Sigmoid colon (tissue), 6 donors: ENCODE measurements at regions not wholly inside any gene's neighbourhood (a gene's known extent, or its start where the extent isn't known, plus 50 kb on each side); places are given as distances from the start of the nearest gene placed in this dataset.

Experiments
- DNase-seq: peaks from one replicate; pipeline ENCODE4 v3.0.0-alpha.2; 2019
- H3K27ac ChIP-seq, 4 donors: fragments of 200-600 bp; sonication (generic); one replicate each; pipeline ENCODE4 v1.5.1; 2016 to 2019; ENCODE audit warnings: mild to moderate bottlenecking in 1 of 4
- H3K27me3 ChIP-seq, 3 donors: fragments of 200-600 bp; sonication (generic); one replicate each; pipeline ENCODE4 v1.5.1; 2019; ENCODE audit warnings: mild to moderate bottlenecking in 1 of 3
- H3K36me3 ChIP-seq, 4 donors: fragments of 200-600 bp; sonication (generic); one replicate each; pipeline ENCODE4 v1.5.1; 2016 to 2019
- H3K4me1 ChIP-seq, 4 donors: fragments of 200-600 bp; sonication (generic); one replicate each; pipeline ENCODE4 v1.5.1; 2017 to 2019
- H3K4me3 ChIP-seq, 4 donors: fragments of 200-600 bp; sonication (generic); one replicate each; pipeline ENCODE4 v1.5.1; 2017 to 2019; ENCODE audit warnings: mild to moderate bottlenecking in 2 of 4, moderate library complexity in 1 of 4
- H3K9me3 ChIP-seq, 4 donors: fragments of 200-600 bp in 3 of 4; sonication (generic) in 3 of 4; one replicate each; pipeline versions ENCODE4 v1.5.1 to v1.6.1; 2013 to 2019
- CTCF ChIP-seq, 4 experiments: fragments of 450-650 bp in 3 of 4; fragments of 200-600 bp in 1 of 4; IDR thresholded peaks; one replicate each; pipeline ENCODE4 v1.5.1; 2016 to 2019; ENCODE audit warnings: antibody characterized with exemption in 4 of 4, mild to moderate bottlenecking in 3 of 4, moderate library complexity in 2 of 4
- EP300 ChIP-seq, 4 donors: sonication (generic); formaldehyde crosslinking; IDR thresholded peaks; one replicate each; pipeline ENCODE4 v1.6.1; 2017; ENCODE audit warnings: antibody characterized with exemption in 4 of 4
- POLR2A ChIP-seq, 2 donors: fragments of 450-650 bp; IDR thresholded peaks; one replicate each; pipeline ENCODE4 v1.6.1; 2016; ENCODE audit warnings: antibody characterized with exemption in 2 of 2, mild to moderate bottlenecking in 2 of 2, moderate library complexity in 2 of 2
- POLR2AphosphoS5 ChIP-seq, 4 donors: sonication (generic); formaldehyde crosslinking; IDR thresholded peaks; one replicate each; pipeline ENCODE4 v1.6.1; 2017; ENCODE audit warnings: antibody characterized with exemption in 4 of 4
- WGBS, 2 donors: extraction: QIAGEN DNeasy Blood & Tissue Kit; methylation state at CpG; one replicate each; pipeline ENCODE4 v1.1.7; 2013; 5-methylcytosine and 5-hydroxymethylcytosine counted together
- intact Hi-C: fragments of 100-400 bp; cut with DNase I; formaldehyde crosslinking; loops from one replicate; pipeline ENCODE4 v1.15.1; 2023
- donor health status: healthy with polysubstance abuse.
- donor health status: healthy.

- Histone ChIP-seq H3K36me3 (no peaks in the 10 kb centered on the region), H3K4me3 (no peak overlapping the region), H3K4me1 (peaks cover 0 to 36% (median 26%) of the 10 kb centered on the region in 4 donors), H3K9me3 (no peaks in the 10 kb centered on the region), H3K27me3 (no peaks in the 10 kb centered on the region), H3K27ac (no peak overlapping the region)
- TF ChIP-seq POLR2A (IDR thresholded peaks at IDR 0.05) (no peak), POLR2AphosphoS5 (IDR thresholded peaks at IDR 0.05) (no peak), EP300 (IDR thresholded peaks at IDR 0.05) (no peak)
- intact Hi-C loops, result loop anchor here (5.0 kb wide), 1 partner anchor 33 kb away; no protein-coding TSS in a partner anchor
- WGBS, 2 donors, result 53 to 55% methylated on average over 1 of the region's 1 CpG
- DNase-seq, result no peak
These were observed 210.1 kb upstream of the EEA1 start for GRCh38 chr12:93139028-93139665.

GRCh38 chr12:93140325-93140724, 211.2 kb upstream of the EEA1 start:
- Histone ChIP-seq H3K9me3 (no peaks in the 10 kb centered on the region), H3K4me1 (peaks cover 0 to 30% (median 23%) of the 10 kb centered on the region in 4 donors), H3K27me3 (no peaks in the 10 kb centered on the region), H3K36me3 (no peaks in the 10 kb centered on the region), H3K4me3 (no peak overlapping the region), H3K27ac (no peak overlapping the region)
- TF ChIP-seq POLR2A (IDR thresholded peaks at IDR 0.05) (no peak), EP300 (IDR thresholded peaks at IDR 0.05) (no peak), POLR2AphosphoS5 (IDR thresholded peaks at IDR 0.05) (no peak), CTCF (IDR thresholded peaks at IDR 0.05) (no peak)
- intact Hi-C loops, result no loop called here
- DNase-seq, result no peak
- 94 to 100% methylated on average over 1 of the region's 1 CpG for WGBS, 2 donors

- H3K9me3 ChIP-seq, result no peaks in the 10 kb centered on the region
- 92 to 95% methylated on average over 6 of the region's 6 CpGs for WGBS, 2 donors
- TF ChIP-seq POLR2A (IDR thresholded peaks at IDR 0.05) (no peak), POLR2AphosphoS5 (IDR thresholded peaks at IDR 0.05) (no peak), EP300 (IDR thresholded peaks at IDR 0.05) (no peak), CTCF (IDR thresholded peaks at IDR 0.05) (no peak)
- no peaks in the 10 kb centered on the region for H3K27me3 ChIP-seq
- peaks cover 0 to 26% (median 18%) of the 10 kb centered on the region in 4 donors for H3K4me1 ChIP-seq
- intact Hi-C loops, result no loop called here
- H3K27ac ChIP-seq, result no peak overlapping the region
- no peak for DNase-seq
- H3K4me3 ChIP-seq, result no peak overlapping the region
- H3K36me3 ChIP-seq, result no peaks in the 10 kb centered on the region
These were observed 211.7 kb upstream of the EEA1 start for GRCh38 chr12:93140801-93141200.

GRCh38 chr12:93142881-93143280, 213.8 kb upstream of the EEA1 start:
- intact Hi-C loops, result no loop called here
- WGBS, 2 donors, result 96 to 98% methylated on average over 3 of the region's 3 CpGs

GRCh38 chr12:93144109-93144508, 215.0 kb upstream of the EEA1 start:
- no peaks in the 10 kb centered on the region for H3K27me3 ChIP-seq
- no peak overlapping the region for H3K27ac ChIP-seq
- H3K36me3 ChIP-seq, result no peaks in the 10 kb centered on the region
- no peak overlapping the region for H3K4me3 ChIP-seq
- H3K4me1 ChIP-seq, result no peaks in the 10 kb centered on the region
- 84 to 89% methylated on average over 2 of the region's 2 CpGs for WGBS, 2 donors
- intact Hi-C loops, result no loop called here
- no peak for DNase-seq
- TF ChIP-seq POLR2A (IDR thresholded peaks at IDR 0.05) (no peak), POLR2AphosphoS5 (IDR thresholded peaks at IDR 0.05) (no peak), CTCF (IDR thresholded peaks at IDR 0.05) (no peak), EP300 (IDR thresholded peaks at IDR 0.05) (no peak)
- no peaks in the 10 kb centered on the region for H3K9me3 ChIP-seq

More at GRCh38 chr12:93142881-93143280, 213.8 kb upstream of the EEA1 start:
- no peak for DNase-seq
- TF ChIP-seq POLR2AphosphoS5 (IDR thresholded peaks at IDR 0.05) (no peak), CTCF (IDR thresholded peaks at IDR 0.05) (no peak), EP300 (IDR thresholded peaks at IDR 0.05) (no peak), POLR2A (IDR thresholded peaks at IDR 0.05) (no peak)
- no peaks in the 10 kb centered on the region for H3K9me3 ChIP-seq
- no peaks in the 10 kb centered on the region for H3K27me3 ChIP-seq
- H3K27ac ChIP-seq, result no peak overlapping the region
- H3K36me3 ChIP-seq, result no peaks in the 10 kb centered on the region
- no peak overlapping the region for H3K4me3 ChIP-seq
- H3K4me1 ChIP-seq, result peaks cover 0 to 7% (median 4%) of the 10 kb centered on the region in 4 donors
